HG02884 (cell line): ENCODE measurements at regions not wholly inside any gene's neighbourhood (a gene's known extent, or its start where the extent isn't known, plus 50 kb on each side); places are given as distances from the start of the nearest gene placed in this dataset.

Source experiments
- ATAC-seq: cut with Tn5 transposase; IDR thresholded peaks from one replicate; pipeline ENCODE4 v1.9.1; 2021; ENCODE audit warnings: mild to moderate bottlenecking, moderate library complexity; ENCODE audit not compliant: unreplicated experiment

GRCh38 chr4:153997516-153997915 is 208.6 kb upstream of the SFRP2 start:
- no peak for ATAC-seq

DNA sequence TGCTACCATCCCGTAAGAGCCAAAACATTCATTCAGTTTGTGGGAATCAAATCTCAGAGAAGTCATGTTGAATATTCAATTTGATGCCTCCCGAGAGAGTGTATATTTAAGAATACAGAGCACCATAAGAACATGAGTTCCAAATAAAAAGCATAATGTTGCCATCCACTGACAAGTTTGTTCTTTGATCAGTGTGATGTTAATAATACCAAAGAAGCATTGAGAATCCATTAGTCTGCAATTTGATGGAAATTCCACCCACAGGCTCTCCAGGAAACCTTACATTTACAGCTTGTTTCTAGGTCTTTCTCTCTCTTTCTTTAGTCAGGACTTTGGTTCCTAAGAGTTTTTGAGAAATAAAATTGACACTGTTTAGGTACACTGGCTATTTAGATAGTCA is 200.6 kb upstream of the SFRP2 start:
- no peak for ATAC-seq

DNA sequence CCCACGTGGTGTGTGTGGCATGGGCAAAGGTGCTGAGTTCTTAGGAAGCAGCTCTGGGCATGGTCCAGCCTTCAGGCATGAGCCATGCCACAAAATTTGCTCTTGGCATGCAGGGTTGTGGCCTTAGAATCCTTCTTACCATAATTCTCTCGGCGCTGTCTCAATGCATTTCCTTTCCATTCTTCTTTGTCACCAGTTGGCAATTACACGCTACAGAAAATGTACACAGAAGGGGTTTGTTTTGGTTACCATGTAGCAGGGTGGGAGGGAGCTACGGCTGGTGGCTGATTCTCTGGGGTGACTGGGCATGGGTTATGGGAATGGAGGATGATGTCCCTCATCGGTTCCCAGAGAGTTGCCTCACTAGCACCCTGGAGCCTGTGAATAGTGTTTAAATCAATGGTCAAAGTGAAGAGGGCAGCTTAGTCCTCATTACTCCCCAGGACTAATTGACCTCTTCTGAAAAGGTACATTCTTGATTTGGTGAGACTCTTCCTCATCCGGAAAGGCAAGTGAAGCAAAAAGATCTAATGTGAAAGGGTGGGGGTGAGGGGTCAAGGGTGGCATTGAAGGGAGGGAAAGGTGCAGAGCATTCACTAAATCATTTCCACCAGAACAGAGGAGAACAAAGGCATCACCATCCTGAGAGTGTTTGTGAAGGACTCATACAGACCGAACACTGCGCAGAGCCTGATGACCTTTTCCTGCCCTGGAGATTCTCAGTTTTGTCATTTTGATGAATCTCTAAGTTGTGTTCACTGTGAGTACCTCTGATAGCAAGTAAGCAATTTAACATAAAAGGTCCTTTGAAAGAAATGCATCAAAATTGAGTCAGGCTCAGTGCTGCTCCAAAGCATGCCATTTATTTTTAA is 199.8 kb upstream of the SFRP2 start:
- no peak for ATAC-seq

- ATAC-seq = no peak
Observed at GRCh38 chr4:153987291-153987690, 198.4 kb upstream of the SFRP2 start.

- ATAC-seq = no peak
Observed at GRCh38 chr4:153976954-153977353, 188.1 kb upstream of the SFRP2 start.

- ATAC-seq = no peak
Observed at GRCh38 chr4:153974452-153974851, 185.6 kb upstream of the SFRP2 start.

GRCh38 chr4:153973942-153974341 is 185.1 kb upstream of the SFRP2 start:
- no peak for ATAC-seq

DNA sequence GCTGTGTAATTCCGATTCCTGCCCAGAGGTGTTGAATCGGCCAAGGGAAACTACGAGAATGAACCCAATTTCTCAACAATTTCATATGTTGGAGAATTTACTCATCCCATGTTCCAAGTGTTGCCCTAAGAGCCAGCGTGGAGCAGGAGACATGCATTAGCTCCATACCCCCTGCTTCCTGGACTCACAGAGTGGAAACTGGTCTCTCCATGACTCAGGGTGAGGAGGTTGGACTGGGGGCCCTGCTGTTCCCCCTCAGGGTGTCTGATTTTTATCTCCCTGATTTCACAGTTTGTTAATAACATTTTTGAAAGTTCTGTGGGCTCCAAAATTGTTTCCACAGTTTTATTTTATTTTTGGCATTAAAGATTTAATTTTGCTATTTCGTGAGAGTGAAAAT is 183.0 kb upstream of the SFRP2 start:
- ATAC-seq = no peak

DNA sequence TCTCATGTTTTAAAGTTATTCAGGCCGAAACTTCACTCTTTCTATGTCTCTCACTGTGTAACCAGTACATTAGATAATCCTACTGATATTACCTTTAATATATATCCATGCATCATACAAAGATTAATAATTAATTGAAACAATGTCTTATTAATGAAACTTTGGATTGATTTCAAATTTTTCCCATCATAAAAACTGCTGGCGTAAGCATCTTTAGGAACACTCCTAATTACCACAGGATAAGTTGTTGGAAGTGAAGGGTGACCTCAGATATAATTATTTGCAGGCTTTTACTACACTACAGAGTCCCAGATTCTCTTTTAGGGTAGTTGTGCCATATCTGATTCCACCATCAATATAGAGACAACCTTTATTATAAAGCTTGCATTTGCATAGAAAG is 181.3 kb upstream of the SFRP2 start:
- ATAC-seq = no peak

DNA sequence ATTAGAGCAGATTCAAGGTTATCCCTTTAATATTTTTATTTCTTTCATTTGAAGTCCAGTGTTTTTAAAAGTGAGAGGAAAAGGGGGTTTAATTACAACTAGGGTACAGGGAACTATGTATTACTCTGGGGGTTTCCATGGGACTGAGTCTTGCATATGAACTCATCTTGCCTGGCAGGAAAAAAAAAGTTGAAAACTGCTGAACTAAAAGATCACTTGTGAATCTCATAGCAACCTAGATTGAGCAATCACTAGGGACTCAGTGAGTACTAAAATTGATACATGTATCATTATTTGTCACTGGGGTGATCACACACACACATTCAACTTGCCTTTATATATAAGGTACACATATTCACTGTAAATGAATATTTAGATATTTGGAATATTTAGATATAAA is 180.7 kb upstream of the SFRP2 start:
- no peak for ATAC-seq

- no peak for ATAC-seq
Observed at GRCh38 chr4:153966641-153967040, 177.8 kb upstream of the SFRP2 start.

DNA sequence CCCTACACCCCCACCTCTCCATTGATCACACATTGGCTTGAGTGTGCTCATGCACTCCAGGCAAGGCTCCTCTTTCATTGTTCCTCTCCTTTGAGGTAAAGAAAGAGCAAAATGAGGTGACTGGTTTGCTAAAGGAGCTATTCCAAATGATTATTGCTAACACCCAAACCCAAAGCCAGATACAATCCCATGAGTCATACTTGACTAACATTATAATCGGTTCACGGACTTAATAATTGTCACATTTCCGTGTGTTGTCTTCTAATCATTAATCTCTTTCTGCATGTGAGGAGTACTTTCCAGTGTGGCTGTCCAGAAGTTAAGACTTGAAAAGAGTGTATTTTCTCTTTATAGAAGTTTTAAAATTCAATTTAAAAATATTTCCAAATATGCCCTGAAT is 174.3 kb upstream of the SFRP2 start:
- ATAC-seq = no peak

GRCh38 chr4:153962311-153963039 is 173.6 kb upstream of the SFRP2 start:
- peak; percentile 73 for ATAC-seq

- no peak for ATAC-seq
Observed at GRCh38 chr4:153955327-153955726, 166.4 kb upstream of the SFRP2 start.

- no peak for ATAC-seq
Observed at GRCh38 chr4:153954654-153955053, 165.8 kb upstream of the SFRP2 start.

- peak; percentile 84 for ATAC-seq
Observed at GRCh38 chr4:153950100-153950979, 161.5 kb upstream of the SFRP2 start.

- no peak for ATAC-seq
Observed at GRCh38 chr4:153948041-153948440, 159.2 kb upstream of the SFRP2 start.

GRCh38 chr4:153947124-153947523 is 158.2 kb upstream of the SFRP2 start:
- ATAC-seq = no peak

- no peak for ATAC-seq
Observed at GRCh38 chr4:153945704-153946103, 156.8 kb upstream of the SFRP2 start.

- ATAC-seq = no peak
Observed at GRCh38 chr4:153943738-153944415, 155.0 kb upstream of the SFRP2 start.

GRCh38 chr4:153940916-153941315 is 152.0 kb upstream of the SFRP2 start:
- no peak for ATAC-seq
